VCaP (cell line): ENCODE measurements at regions not wholly inside any gene's neighbourhood (a gene's known extent, or its start where the extent isn't known, plus 50 kb on each side); places are given as distances from the start of the nearest gene placed in this dataset.

ENCODE experiments used
- H3K27ac ChIP-seq: fragments of 450-650 bp; 2 replicates; pipeline ENCODE4 v1.5.1; 2017
- TF ChIP-seq, protein P1 (sequence below): fragments of 450-650 bp; conservative IDR thresholded peaks from 2 replicates; pipeline ENCODE4 v1.5.1; 2017; ENCODE audit warnings: mild to moderate bottlenecking, moderate library complexity

DNA sequence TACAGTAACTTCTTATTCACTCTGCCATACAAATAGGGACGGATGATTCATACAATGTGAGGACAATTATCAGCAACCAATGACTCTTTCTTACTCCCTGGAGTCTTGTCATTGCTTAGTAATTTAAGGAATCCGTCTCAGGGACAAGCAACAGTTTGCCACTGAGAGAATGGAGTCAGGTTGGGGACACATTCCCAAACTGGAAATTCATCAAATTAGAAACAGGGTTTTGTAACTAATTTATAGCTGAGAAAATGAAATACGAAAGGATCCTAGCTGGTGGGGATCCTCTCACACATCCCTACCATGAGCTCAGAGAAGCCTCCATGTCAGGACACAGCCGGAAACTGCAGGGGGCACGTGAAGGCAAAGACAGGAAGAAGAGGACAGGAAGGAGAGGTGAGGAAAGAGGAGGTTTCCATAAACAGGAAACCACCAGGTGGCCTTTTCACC lies 50.4 kb upstream of the KDR start:
- TF ChIP-seq, protein P1, sequence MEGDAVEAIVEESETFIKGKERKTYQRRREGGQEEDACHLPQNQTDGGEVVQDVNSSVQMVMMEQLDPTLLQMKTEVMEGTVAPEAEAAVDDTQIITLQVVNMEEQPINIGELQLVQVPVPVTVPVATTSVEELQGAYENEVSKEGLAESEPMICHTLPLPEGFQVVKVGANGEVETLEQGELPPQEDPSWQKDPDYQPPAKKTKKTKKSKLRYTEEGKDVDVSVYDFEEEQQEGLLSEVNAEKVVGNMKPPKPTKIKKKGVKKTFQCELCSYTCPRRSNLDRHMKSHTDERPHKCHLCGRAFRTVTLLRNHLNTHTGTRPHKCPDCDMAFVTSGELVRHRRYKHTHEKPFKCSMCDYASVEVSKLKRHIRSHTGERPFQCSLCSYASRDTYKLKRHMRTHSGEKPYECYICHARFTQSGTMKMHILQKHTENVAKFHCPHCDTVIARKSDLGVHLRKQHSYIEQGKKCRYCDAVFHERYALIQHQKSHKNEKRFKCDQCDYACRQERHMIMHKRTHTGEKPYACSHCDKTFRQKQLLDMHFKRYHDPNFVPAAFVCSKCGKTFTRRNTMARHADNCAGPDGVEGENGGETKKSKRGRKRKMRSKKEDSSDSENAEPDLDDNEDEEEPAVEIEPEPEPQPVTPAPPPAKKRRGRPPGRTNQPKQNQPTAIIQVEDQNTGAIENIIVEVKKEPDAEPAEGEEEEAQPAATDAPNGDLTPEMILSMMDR: no peak
- no peak overlapping the region for H3K27ac ChIP-seq

DNA sequence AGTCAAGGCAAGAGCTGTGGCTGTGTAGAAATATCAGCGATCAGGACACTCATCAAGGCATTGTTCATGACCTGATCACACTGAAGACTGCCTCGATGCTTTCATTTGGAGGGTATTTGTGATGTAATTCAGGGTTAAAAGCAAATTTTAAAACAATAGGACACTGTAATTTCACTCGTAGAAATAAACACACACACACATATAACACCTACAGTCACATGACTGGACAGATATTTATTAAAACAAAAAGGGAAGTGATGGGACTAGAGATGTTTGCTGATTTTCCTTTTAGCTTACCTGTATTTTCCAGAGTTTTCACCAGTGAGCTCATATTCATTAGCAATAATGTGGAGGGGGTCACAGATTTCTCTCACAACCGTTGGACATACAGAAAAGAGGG lies 51.1 kb upstream of the KDR start:
- TF ChIP-seq, protein P1: no peak
- no peak overlapping the region for H3K27ac ChIP-seq

DNA sequence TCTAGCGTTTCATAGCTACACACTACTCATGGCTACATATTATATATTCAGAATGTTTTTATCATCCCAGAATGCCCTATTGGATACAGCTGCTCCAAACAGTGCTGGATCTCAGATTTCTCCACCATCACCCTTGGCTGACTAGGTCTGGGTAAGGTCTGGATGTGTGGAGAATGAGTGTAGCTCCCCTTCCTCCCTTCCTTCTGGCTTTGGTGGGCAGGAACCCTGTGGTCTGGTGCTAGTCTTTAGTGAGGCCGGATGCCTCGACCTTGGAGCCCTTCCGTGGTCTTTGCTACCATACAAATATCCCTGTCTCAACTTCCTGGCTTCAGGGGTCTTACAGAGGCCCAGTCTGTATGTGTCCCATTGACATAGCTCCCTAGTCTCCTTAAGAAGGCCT lies 52.1 kb upstream of the KDR start:
- H3K27ac ChIP-seq: no peak overlapping the region
- TF ChIP-seq, protein P1: no peak

DNA sequence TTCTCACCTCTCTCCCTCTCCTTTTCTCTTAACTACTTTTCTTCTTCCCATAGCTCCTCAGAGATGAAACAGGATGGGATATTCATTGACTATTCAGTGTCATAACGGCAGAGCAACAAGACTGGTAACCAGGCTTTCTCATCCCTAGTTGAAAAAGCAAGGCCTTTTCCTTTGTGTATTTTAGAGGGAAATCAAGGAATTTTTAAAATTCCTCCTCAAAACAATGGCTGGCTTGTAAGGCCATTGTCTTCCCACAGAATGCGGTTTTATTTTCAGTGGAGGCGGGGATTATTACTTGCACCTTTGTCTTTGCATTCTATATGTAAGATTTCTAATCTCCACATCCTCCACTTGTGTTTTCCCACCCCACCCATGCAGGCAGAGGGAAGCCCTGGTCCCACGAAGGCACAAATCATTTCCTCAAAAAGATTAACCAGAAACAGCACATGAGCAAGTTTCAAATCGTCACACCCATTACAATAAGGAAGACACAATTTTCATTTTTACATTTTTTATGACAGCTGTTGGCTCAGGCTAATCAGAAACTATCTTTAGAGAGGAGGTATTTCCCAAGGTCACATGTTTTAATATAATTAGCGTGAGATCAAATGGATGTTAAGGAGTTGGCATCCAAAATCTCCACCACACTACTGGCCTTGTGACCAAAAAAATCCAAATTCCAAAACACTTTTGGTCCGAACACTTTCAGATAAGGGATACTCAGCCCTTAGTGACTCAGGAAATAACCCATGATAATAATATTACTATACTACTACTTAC lies 53.0 kb upstream of the KDR start:
- H3K27ac ChIP-seq: no peak overlapping the region
- TF ChIP-seq, protein P1: no peak

DNA sequence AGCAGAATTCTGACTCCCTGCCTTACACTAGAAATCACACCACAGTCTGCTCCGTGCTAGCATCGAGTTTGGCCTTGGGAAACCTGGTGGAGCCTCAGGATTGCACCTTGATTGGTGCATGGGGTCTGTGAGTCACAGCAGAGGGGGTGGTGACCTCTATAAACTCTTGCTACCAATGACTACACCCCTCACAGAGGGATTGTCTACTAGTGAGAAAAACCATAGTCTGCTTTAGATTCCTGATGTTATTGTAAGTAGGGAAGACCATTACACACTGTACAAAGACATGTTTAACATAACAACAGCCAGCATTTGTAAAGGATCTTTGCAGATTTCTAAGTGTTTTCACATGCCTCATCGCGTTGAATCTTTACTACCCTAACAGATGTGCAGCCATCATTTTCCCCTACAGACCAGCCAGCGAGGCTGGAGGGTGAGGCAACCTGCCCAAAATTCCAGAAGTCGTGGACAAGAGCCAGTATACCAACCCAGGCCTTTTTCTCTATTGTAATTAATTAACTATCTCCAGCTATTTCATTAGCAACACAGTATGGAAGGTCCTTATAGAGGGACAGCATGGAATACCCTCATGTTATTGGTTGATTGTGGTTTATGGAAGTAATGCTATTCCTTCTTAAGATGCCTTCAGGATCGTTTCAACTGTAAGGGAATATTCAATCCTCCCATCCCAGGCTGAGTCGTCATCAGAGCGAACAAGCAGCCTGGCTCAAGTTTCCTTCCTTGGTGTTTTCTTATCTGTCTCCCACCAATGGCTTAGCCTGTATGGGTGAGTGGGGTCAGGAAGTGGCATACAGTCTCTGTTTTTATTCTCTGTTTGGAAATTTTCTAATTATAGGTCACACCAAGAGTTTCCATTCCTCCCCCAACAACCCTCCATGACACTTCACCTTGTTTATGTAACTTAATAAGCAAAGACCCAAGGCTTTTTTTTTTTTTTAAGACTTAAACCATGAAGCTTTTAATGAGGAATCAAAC lies 55.9 kb upstream of the KDR start:
- TF ChIP-seq, protein P1: no peak
- no peak overlapping the region for H3K27ac ChIP-seq

DNA sequence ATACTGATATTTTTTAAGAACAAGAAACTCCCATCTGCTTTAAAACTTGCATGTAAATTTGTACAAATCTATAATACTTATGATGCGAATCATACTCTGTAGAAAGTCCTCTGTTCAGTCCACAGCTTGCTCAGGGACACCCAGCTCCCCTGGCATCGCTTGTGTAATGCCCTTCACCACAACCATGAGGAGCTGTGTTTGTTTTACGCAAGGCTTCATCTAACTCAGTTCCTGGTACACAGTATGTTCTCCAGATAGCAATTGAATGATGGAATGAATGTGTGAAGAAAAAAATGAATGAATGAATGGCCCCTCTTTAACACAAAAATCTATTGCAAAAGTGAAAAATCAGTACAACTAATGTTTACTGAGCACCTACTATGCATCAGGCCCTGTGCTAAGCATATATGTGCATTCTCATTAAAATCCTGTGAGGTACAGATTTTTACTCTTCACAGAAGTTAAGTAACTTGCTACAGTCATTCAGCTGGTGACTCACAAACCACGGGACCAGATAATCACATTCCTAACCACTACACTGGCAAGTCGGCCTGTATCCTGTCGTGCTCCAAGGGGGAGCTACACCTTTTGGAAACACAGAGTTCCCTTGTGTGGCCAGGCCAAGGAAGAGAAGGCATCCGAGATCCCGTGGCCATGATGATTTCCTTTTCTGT lies 58.7 kb upstream of the KDR start:
- no peak overlapping the region for H3K27ac ChIP-seq
- TF ChIP-seq, protein P1: no peak
